Erythroblast (primary cell): ENCODE measurements at regions not wholly inside any gene's neighbourhood (a gene's known extent, or its start where the extent isn't known, plus 50 kb on each side); places are given as distances from the start of the nearest gene placed in this dataset.

Source experiments
- GATA1 ChIP-seq: IDR thresholded peaks from 2 replicates; pipeline ENCODE4 v1.6.1; 2011; ENCODE audit warnings: low read depth, mild to moderate bottlenecking, control low read depth, low read length, moderate library complexity
- POLR2A ChIP-seq: IDR thresholded peaks from 2 replicates; pipeline ENCODE4 v1.6.1; 2011; ENCODE audit warnings: mild to moderate bottlenecking, low read length

DNA sequence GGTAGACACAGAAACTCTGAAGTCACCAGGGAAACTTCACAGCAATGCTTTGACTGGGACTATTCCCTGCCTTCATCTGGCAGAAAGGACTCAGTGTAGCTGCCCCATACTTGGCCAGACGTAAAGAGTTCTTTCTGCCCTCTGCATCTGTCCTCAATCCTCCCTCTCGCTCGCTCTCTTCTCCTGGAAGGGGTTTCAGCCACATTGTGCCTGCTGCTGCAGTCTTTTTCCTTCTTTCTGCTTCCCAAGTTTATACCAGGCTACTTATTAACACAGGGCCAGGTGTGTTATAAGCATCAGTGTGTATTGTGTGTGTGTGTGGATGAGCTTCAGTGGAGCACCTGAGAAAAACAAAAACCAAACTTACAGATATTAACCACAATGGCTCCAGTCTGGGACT, 638.4 kb downstream of the ACTR3B start:
- no peak for TF ChIP-seq POLR2A
- no peak for TF ChIP-seq GATA1
